ENCODE measurements at regions not wholly inside any gene's neighbourhood (a gene's known extent, or its start where the extent isn't known, plus 50 kb on each side); places are given as distances from the start of the nearest gene placed in this dataset.

DNA sequence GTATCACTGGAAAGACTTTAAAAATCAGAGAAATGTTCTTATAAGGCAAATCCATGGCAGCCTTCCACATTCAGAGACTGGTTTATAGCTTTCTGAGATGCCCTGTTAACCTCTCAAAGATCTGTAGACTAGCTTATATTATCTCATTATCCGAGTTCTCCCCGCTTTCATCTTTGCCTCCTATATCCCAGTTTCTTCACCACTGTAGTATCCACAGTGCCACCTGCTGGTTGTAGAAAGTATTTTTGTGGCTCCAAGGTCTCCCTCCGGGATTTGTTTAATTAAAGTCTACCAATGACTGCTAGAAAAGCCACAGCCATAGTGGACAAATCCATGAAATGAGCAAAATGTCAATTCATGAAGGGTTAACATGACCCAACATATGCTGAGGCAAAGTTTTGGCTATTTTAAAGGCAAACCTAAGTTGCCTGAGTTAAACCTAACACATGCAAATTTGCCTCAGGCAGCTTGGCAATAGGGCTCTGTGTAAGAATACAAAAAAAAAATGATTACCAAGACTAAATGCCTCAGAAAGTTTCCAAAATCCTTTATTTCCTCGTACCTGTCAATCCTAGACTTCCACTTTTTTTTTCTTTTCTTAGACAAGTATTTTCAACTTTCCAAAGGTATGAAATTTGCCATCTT is 218.8 kb upstream of the BMP4 start:
- H3K36me3 ChIP-seq (ENCODE audit: insufficient read depth, low read length): no peaks in the 10 kb centered on the region
- no peaks in the 10 kb centered on the region for H3K27me3 ChIP-seq (ENCODE audit: insufficient read depth, low read length)
- no peaks in the 10 kb centered on the region for H3K9me3 ChIP-seq (ENCODE audit: insufficient read depth, low read depth, low read length)
- H3K9ac ChIP-seq (ENCODE audit: low read depth, low read length): no peak overlapping the region
- 14% methylated on average over 4 of the region's 4 CpGs for WGBS
- no peak overlapping the region for H3K4me3 ChIP-seq (ENCODE audit: low read length)
- no peak overlapping the region for H3K27ac ChIP-seq (ENCODE audit: low read depth, low read length)
- H3K4me1 ChIP-seq (ENCODE audit: insufficient read depth, low read length): 0 out of 2 replicates have a peak, but pooled peaks cover 4% of the 10 kb centered on the region

DNA sequence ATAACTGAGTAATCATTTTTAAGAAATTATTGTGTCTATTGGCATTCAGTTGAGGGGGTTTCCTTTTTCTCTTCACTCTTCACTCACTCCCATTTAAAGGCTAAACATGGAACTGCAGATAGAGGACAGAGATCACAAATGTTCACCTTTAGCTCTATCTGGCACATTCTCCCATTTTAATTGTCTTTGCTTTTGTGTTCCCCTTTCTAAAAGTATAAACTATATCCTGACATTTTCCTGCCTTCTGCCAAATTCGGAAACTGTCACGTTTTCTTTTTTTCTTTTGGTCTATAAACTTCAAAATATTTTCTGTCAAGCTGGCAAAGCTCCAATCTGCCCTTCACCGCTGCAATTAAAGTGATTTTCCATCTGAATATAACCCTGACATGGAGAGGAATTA is 219.8 kb upstream of the CDKN3 start:
- WGBS: 94% methylated on average over 2 of the region's 3 CpGs
- no peaks in the 10 kb centered on the region for H3K36me3 ChIP-seq (ENCODE audit: insufficient read depth, low read length)
- no peaks in the 10 kb centered on the region for H3K9me3 ChIP-seq (ENCODE audit: insufficient read depth, low read depth, low read length)
- 0 out of 2 replicates have a peak, but pooled peaks cover 4% of the 10 kb centered on the region for H3K4me1 ChIP-seq (ENCODE audit: insufficient read depth, low read length)
- H3K9ac ChIP-seq (ENCODE audit: low read depth, low read length): no peak overlapping the region
- H3K27me3 ChIP-seq (ENCODE audit: insufficient read depth, low read length): no peaks in the 10 kb centered on the region
- H3K27ac ChIP-seq (ENCODE audit: low read depth, low read length): no peak overlapping the region
- no peak overlapping the region for H3K4me3 ChIP-seq (ENCODE audit: low read length)

DNA sequence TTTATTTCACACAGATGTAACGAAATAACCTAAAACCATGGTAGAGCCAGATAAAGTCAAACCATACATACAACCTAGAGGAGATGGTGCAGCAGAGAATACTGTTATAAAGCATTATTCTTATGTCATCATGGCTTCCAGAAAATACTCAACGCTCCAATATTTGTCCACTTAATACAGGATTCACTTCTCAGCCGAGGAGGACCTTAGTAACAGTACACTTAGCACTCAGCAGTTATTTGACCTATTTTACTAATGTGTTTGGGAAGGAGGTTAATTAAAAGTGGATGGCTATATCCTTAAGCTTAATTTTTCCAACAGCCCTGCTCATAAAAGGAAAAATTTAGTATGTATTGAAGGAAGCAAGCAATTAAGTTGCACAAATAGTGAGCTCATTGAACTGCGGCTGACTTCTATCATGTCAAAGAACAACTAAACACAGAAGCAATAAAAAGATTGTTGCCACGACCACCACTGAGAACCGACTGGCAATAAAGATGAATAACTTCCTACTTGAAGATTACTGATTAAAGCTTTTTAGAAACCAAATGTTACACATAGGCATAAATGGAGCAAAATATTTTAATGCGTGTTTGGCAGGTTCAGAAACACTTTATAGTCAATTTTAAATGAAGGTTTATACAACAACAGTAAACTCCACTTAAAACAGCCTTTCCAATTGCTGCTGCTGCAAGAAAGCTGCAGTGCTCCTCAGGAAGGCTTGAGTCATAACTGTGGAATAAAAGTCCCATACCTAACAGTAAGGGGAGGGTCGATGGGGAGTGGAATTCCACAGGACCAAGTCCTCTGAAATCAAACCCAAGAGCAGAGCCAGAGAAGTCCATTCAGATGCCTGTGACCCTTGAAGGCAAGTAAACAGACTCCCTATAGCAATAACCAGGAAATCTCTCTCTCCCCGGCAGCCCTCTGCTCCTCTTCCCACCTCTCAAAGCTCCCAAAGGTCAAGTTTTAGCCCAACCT is 218.9 kb upstream of the CDKN3 start:
- 0 out of 2 replicates have a peak, but pooled peaks cover 4% of the 10 kb centered on the region for H3K4me1 ChIP-seq (ENCODE audit: insufficient read depth, low read length)
- H3K9ac ChIP-seq (ENCODE audit: low read depth, low read length): no peak overlapping the region
- 83% methylated on average over 9 of the region's 9 CpGs for WGBS
- H3K4me3 ChIP-seq (ENCODE audit: low read length): no peak overlapping the region
- H3K9me3 ChIP-seq (ENCODE audit: insufficient read depth, low read depth, low read length): no peaks in the 10 kb centered on the region
- no peaks in the 10 kb centered on the region for H3K36me3 ChIP-seq (ENCODE audit: insufficient read depth, low read length)
- no peaks in the 10 kb centered on the region for H3K27me3 ChIP-seq (ENCODE audit: insufficient read depth, low read length)
- no peak overlapping the region for H3K27ac ChIP-seq (ENCODE audit: low read depth, low read length)

DNA sequence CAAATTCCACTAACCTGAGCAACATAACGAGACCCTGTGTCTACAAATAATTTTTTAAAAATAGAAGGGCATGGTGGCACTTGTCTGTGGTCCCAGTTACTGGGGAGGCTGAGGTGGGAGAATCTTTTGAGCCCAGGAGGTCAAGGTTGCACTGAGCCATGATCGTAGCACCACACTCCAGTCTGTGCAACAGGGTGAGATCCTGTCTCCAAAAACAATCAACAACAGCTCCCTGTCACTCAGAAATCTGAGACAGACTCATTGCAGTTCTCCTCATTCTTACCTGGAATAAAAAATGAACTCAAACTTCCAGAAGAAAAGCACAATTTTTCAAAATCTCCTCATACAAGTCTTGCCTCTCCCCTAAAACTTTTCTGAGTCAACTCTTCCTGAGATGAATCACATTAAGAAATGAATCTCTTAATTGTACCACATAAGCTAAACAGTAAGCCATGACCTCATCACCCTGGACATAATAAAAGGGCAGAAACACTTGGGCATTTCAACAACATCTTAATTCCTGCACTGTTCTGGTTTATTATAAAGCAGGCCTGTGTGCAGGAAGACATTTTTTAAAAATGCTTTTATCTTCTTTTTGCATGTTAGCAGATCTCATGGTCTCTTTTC is 214.3 kb upstream of the CDKN3 start:
- Histone ChIP-seq H3K27me3 (ENCODE audit: insufficient read depth, low read length) (no peaks in the 10 kb centered on the region), H3K9me3 (ENCODE audit: insufficient read depth, low read depth, low read length) (no peaks in the 10 kb centered on the region), H3K36me3 (ENCODE audit: insufficient read depth, low read length) (no peaks in the 10 kb centered on the region), H3K27ac (ENCODE audit: low read depth, low read length) (no peak overlapping the region), H3K4me3 (ENCODE audit: low read length) (no peak overlapping the region), H3K9ac (ENCODE audit: low read depth, low read length) (no peak overlapping the region), H3K4me1 (ENCODE audit: insufficient read depth, low read length) (peaks cover 5% of the 10 kb centered on the region; the same call in 1 of the 2 replicates)
- 87% methylated on average over 1 of the region's 2 CpGs for WGBS

DNA sequence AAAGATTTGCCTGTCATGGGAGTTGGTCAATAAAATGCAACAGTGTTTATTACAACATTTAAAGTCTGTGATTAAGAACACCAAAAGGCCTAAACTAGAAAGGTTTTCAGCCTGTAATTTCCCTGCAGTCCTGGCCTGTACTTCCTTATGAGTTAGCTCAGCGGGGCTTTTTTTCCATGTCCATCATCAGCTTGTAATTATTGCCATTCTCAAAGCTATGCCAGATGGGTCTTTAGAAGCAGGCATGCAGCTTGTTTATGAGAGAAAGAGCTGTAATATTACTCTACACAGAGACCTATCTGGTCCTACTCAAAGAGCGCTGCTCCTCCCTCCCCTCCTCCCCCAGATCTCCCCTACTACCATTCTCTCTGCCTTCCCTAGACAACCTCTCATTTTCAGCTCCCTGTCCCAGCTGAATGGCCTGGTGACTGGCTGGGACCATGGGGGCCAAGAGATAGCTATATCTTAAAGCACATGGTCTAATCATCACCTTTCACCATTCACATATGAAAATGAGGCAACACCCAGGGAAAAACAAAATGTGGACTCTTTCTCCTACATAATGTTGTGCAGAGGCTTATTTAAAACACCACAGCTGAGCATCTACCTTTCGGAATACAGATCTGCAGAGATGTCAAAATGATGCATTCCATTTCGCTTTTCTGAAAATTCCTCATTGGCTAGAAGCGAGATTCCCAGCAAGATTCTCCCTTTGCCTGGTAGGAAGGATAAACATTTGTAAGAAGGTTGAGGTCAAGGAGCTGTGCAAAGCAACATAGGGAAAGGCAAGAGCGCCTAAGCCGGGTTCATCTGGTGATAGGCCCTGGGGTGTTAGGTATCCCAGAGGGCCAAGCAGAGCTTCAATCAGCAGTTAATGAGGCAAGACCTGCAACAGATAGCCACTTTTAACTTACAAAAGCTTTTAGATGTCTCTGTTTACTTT is 209.7 kb upstream of the CDKN3 start:
- Histone ChIP-seq H3K4me3 (ENCODE audit: low read length) (no peak overlapping the region), H3K36me3 (ENCODE audit: insufficient read depth, low read length) (no peaks in the 10 kb centered on the region), H3K27me3 (ENCODE audit: insufficient read depth, low read length) (no peaks in the 10 kb centered on the region), H3K9ac (ENCODE audit: low read depth, low read length) (no peak overlapping the region), H3K27ac (ENCODE audit: low read depth, low read length) (no peak overlapping the region), H3K4me1 (ENCODE audit: insufficient read depth, low read length) (peaks cover 20% of the 10 kb centered on the region), H3K9me3 (ENCODE audit: insufficient read depth, low read depth, low read length) (no peaks in the 10 kb centered on the region)
- WGBS: 86% methylated on average over 7 of the region's 7 CpGs

DNA sequence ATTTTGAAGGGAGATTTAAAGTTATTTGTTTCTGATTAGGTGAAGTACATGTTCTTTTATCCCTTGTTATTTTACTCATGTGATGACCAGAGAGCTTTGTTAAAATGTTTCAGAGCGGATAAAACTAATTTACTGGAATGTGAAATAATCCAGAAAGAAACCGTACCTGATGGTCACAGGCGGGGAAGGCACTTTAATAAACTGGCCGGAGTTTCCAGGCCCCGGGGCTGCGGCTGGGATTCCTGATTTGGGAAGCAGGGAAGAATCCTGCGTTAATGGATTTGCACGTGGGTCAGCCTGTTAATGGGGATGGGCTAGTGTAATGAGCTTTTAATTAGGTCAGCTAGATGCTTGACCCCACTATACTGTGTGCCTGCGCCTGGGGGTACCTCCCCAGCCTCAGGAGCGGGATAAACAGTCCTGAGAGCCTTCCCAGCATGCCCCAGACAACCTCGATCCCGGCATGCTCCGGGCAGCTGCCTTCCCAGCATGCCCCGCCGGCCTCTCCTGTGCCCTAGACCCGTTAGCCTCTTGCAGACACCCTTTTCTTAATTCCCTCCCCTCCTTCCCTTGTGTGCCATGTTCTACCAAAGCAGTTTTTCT is 208.6 kb upstream of the CDKN3 start:
- H3K27me3 ChIP-seq (ENCODE audit: insufficient read depth, low read length): no peaks in the 10 kb centered on the region
- 88% methylated on average over 16 of the region's 16 CpGs for WGBS
- H3K4me3 ChIP-seq (ENCODE audit: low read length): no peak overlapping the region
- no peaks in the 10 kb centered on the region for H3K36me3 ChIP-seq (ENCODE audit: insufficient read depth, low read length)
- peaks cover 20% of the 10 kb centered on the region for H3K4me1 ChIP-seq (ENCODE audit: insufficient read depth, low read length)
- no peak overlapping the region for H3K9ac ChIP-seq (ENCODE audit: low read depth, low read length)
- no peaks in the 10 kb centered on the region for H3K9me3 ChIP-seq (ENCODE audit: insufficient read depth, low read depth, low read length)
- H3K27ac ChIP-seq (ENCODE audit: low read depth, low read length): no peak overlapping the region

DNA sequence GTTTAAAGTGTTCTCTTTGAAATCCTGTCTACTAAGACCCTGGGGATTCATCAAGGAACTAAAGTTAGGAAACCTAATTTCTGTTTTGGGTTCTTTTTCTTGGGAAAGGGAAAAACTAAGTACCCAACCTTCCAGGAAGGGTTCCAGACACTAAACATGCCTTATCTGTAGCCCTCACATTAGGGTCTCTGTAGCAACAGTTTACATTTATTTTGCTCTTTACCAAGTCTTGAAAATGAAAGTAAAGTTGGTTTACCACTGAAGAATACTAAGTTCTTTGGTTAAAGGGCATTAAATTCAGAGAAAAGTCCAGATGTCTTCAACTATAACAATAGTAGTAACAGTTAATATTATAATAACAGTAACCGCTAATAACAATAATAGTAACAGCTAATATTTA is 207.5 kb upstream of the CDKN3 start:
- Histone ChIP-seq H3K9ac (ENCODE audit: low read depth, low read length) (no peak overlapping the region), H3K4me1 (ENCODE audit: insufficient read depth, low read length) (peaks cover 20% of the 10 kb centered on the region), H3K9me3 (ENCODE audit: insufficient read depth, low read depth, low read length) (no peaks in the 10 kb centered on the region), H3K27ac (ENCODE audit: low read depth, low read length) (no peak overlapping the region), H3K27me3 (ENCODE audit: insufficient read depth, low read length) (no peaks in the 10 kb centered on the region), H3K4me3 (ENCODE audit: low read length) (no peak overlapping the region), H3K36me3 (ENCODE audit: insufficient read depth, low read length) (no peaks in the 10 kb centered on the region)
- no CpG with 5 or more reads among the region's 1 CpG for WGBS

DNA sequence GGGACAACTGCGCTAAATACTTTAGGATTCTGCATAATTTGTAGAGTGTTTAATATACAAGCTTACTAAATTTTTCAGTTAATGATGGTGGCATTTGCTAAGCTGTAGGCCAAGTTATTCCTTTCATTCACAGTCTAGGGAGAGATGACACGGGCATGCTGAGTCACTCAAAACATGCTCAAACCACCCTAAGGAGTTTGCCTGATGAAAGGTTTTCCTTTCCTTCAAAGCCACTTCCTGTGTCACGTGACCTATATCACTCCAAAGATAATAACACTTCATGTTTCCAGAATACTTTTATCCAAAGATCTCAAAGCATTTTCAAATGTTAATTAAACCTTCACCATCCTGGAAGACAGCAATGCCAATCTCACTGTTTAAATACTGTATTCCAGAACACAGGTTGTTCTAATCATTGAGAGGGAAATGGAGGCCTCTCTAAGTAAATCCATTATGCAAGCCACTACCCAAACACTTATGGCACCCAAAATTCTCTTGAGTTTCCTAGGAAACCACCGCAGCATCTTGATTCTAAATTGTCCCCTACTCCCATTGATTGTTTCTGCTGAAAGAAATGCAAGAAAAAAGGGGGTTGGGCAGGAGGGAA is 207.0 kb upstream of the CDKN3 start:
- Histone ChIP-seq H3K4me3 (ENCODE audit: low read length) (no peak overlapping the region), H3K9ac (ENCODE audit: low read depth, low read length) (no peak overlapping the region), H3K9me3 (ENCODE audit: insufficient read depth, low read depth, low read length) (no peaks in the 10 kb centered on the region), H3K27ac (ENCODE audit: low read depth, low read length) (no peak overlapping the region), H3K4me1 (ENCODE audit: insufficient read depth, low read length) (peaks cover 20% of the 10 kb centered on the region), H3K36me3 (ENCODE audit: insufficient read depth, low read length) (no peaks in the 10 kb centered on the region), H3K27me3 (ENCODE audit: insufficient read depth, low read length) (no peaks in the 10 kb centered on the region)
- WGBS: 86% methylated on average over 3 of the region's 4 CpGs

DNA sequence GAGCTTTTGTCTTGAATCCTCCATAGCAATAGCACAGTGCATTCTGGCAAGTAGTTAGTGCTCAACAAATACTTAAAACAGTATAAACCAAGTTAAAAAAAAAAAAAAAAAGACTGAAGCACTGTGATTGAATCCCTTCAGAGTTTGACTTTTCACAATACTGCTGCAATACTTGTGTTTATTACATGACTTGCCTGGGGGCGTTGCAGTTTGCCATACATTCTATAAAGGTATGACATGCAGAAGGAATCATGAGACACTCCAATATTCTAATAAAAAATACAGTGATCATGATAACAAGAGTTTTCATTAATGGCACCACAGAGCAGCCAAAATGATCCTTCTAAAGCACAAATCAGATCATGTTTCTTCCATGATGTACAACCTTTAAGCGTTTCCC is 205.0 kb upstream of the CDKN3 start:
- Histone ChIP-seq H3K4me3 (ENCODE audit: low read length) (no peak overlapping the region), H3K36me3 (ENCODE audit: insufficient read depth, low read length) (no peaks in the 10 kb centered on the region), H3K4me1 (ENCODE audit: insufficient read depth, low read length) (peaks cover 20% of the 10 kb centered on the region), H3K27ac (ENCODE audit: low read depth, low read length) (no peak overlapping the region), H3K9ac (ENCODE audit: low read depth, low read length) (no peak overlapping the region), H3K27me3 (ENCODE audit: insufficient read depth, low read length) (no peaks in the 10 kb centered on the region), H3K9me3 (ENCODE audit: insufficient read depth, low read depth, low read length) (no peaks in the 10 kb centered on the region)
- 95% methylated on average over 2 of the region's 2 CpGs for WGBS

DNA sequence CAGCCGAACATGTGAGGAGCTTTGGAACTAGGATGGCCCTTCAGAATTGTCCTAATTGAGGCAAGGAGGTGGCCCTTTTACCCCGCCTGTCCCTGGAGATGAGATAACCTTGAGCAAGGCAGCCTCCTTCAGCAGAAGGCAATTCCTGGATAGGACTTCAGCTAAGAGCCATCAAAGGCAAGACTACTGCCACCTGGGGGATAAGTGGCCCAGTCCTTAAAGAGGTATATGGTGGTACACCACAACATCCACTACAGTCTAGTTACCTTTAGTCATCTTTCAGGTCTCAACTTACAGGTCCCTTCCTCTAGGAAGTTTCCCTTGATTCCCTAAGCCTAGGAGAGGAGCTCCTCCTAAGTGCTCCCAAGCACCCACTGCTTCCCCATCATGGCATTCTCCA is 204.2 kb upstream of the CDKN3 start:
- Histone ChIP-seq H3K27me3 (ENCODE audit: insufficient read depth, low read length) (no peaks in the 10 kb centered on the region), H3K36me3 (ENCODE audit: insufficient read depth, low read length) (no peaks in the 10 kb centered on the region), H3K27ac (ENCODE audit: low read depth, low read length) (no peak overlapping the region), H3K4me3 (ENCODE audit: low read length) (no peak overlapping the region), H3K4me1 (ENCODE audit: insufficient read depth, low read length) (peaks cover 15% of the 10 kb centered on the region), H3K9ac (ENCODE audit: low read depth, low read length) (no peak overlapping the region), H3K9me3 (ENCODE audit: insufficient read depth, low read depth, low read length) (no peaks in the 10 kb centered on the region)
- 67% methylated on average over 2 of the region's 2 CpGs for WGBS

Measured in HUES64 (cell line).